ENCODE measurements at regions not wholly inside any gene's neighbourhood (a gene's known extent, or its start where the extent isn't known, plus 50 kb on each side); places are given as distances from the start of the nearest gene placed in this dataset.

GRCh38 chr2:129642526-129643043 is 336.9 kb upstream of the RAB6C start:
- TF ChIP-seq GABPA (IDR thresholded peaks at IDR 0.05; ENCODE audit: low read depth) (no peak), CTCF (IDR thresholded peaks at IDR 0.05; ENCODE audit: insufficient read depth, low read length) (no peak)

Measured in HL-60 (cell line).